NCI-H1930 (cell line): ENCODE measurements at regions not wholly inside any gene's neighbourhood (a gene's known extent, or its start where the extent isn't known, plus 50 kb on each side); places are given as distances from the start of the nearest gene placed in this dataset.
"Not testable (repeated sequence)": the region's sequence is repeated elsewhere in the genome, so short reads cannot be mapped to it uniquely, and the experiment has no call there.

Experiments
- DNase-seq, 2 experiments: peaks; one replicate each; lab custom pipeline; 2025; lab: John Stamatoyannopoulos, UW

DNA sequence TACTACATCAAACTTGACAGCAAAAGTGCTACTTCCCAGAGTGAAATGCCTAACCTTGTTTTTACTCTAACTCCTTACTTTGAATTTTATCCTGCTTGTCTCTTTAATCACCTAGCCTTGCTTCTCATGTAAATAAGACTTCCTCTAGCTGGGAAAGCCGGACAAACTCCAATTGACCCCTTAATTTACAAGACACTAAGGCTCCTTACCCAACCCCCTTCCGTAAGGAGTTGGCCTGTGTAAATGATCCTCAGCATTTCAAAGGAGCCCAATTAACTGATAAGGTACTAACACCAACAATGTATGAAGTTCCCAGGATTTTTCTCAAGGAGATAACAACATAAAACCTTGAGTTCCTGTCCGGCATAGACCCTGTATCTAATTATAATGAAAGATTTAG, 1728.4 kb downstream of the BRINP3 start:
- not testable (repeated sequence) for DNase-seq

DNA sequence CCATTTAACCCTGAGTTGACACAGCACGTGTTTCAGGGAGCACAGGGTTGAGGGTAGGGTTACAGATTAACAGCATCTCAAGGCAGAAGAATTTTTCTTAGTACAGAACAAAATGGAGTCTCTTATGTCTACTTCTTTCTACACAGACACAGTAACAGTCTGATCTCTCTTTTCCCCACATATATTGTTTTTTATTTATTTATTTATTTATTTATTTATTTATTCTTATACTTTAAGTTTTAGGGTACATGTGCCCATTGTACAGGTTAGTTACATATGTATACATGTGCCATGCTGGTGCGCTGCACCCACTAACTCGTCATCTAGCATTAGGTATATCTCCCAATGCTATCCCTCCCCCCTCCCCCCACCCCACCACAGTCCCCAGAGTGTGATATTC, 1725.6 kb downstream of the BRINP3 start:
- DNase-seq, result not testable (repeated sequence)

DNA sequence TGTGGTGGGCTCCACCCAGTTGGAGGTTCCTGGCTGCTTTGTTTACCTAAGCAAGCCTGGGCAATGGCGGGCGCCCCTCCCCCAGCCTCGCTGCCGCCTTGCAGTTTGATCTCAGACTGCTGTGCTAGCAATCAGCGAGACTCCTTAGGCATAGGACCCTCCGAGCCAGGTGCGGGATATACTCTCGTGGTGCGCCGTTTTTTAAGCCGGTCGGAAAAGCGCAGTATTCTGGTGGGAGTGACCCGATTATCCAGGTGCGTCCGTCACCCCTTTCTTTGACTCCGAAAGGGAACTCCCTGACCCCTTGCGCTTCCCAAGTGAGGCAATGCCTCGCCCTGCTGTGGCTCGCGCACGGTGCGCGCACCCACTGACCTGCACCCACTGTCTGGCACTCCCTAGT, 1719.9 kb downstream of the BRINP3 start:
- not testable (repeated sequence) for DNase-seq

DNA sequence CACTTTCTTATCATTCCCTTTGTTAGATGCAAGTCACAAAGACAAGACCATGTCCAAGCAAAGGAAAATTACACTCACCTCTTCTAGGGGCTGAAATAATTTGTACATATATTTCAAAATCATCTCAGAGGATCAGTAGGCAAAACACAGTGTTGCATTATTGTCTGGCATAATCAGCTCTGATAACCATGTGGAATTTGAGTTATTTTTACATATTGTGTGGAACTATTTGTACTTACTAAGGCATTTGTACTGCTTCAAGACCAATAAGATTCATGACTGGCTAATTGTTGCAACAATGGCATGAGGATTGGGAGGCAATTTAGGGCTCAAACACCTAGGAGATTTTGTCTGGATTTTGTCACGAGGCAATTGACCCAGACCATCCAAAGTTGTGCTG, 1716.4 kb downstream of the BRINP3 start:
- DNase-seq, result no peak

DNA sequence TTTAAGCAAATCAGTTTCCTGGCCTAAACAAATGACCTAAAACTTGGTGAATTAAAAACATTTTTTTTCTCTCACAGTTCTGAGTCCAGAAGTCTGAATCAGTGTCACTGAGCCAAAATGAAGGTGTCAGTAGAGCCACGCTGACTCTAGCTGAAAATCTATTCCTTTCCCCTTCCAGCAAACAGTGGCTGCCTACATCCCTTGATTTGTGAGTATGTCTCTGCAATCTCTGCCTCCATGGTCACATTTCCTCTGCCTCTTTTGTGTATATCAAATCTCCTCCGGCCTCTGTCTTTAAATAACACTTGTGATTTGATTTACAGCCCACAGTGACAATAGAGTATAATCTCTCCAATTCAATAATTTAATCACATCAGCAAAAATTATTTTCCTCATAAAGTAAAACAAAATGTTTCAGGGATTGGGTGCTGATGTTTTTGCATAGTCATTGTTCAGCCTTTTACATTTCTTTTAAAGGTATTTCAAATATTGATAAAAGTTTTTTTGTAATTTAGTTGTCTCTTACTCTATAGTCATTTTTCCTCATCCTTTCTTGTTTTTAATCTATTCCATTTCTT, 1715.4 kb downstream of the BRINP3 start:
- DNase-seq, result no peak

DNA sequence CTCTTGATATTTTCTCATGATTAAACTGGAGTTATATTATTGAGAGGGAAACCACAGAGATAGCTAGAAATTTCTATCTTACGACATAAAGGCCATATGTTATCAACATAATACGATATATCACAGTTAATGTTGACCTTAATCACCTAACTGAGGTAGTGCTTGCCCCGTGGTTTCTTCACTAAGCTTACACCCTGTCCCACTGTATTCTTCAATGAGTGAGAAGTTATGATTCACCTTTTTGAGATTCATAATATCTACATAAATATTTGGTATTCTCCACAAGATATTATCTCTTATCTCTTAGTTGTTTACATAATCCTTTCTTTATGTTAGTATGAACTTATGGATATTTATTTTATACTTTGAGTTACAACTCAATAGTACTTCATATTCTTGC, 1714.1 kb downstream of the BRINP3 start:
- no peak for DNase-seq

DNA sequence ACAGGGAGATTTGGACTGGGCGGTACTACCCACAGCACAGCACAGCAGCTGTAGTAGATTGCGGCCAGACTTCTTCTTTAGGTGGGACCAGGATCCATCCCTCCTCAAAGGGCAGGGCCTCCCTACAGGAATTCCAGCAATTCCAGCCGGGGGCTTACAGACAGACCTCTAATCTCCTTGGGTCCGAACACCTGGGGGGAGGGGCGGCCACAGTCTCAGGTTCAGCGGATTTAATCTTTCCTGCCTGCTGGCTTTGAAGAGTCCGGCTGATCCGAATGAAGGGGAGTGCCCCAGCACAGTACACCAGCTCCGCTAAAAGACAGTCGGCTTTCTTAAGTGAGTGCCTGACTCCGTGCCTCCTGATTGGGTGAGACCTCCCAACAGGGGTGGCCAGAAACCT, 1708.5 kb downstream of the BRINP3 start:
- DNase-seq, result no peak

DNA sequence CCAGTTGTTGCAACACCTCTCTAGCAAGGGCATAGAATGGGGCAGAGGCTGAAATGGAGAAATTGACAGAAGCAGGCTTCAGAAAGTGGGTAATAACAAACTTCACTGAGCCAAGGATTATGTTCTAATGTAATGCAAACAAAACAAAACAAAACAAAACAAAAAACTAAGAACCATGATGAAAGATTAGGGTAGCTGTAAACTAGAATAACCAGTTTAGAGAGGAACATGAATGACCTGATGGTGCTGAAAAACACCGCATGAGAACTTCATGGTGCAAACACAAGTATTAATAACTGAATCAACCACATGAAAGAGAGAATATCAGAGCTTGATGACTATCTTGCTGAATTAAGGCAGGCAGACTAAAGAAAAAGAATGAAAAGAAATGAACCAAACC, 1707.7 kb downstream of the BRINP3 start:
- no peak for DNase-seq

DNA sequence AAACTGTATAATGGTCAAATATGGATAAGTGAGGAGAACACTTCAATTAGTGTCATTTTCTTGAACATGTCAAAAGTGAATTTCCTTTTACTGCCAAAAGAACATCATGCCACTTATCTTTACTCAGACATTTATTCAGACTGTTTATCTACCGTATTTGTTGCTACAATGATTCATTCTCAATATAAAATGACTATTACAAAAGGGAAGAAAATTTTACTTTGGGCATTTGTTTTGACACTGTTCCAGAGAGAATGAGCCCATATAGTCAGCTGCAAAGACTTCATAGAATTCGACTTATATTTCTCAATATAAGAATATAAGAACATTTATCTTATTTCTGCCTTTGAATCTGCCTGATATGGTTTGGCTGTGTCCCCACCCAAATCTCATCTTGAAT, 1699.1 kb downstream of the BRINP3 start:
- no peak for DNase-seq

DNA sequence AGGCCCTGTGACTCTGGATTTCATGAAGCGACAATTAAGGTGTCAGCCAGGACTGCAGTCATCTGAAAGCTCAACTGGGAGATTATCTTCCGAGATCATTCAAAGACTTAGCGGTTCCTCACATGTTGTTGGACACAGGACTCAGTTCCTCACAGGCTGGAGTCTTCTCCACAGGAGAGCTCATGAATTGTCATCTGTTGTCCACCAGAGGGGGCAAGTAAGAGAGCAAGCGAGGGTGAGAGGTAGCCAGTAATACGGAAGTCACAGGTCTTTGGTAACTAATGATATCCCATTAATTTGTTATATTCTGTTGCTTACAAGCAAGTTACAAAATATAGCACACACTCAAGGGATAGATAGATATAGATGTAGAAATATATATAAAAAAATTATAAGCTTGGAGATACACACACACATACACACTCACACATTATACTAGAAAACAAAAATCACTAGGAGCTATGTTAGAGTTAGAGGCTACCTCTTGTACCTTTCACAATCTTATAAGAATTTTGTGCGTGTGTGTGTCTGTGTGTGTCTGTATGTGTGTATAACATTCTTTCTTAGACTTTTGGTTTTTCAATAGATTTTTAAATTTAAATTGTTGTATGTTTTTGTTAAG, 1695.3 kb downstream of the BRINP3 start:
- DNase-seq, result peak; percentile 8 to 35

DNA sequence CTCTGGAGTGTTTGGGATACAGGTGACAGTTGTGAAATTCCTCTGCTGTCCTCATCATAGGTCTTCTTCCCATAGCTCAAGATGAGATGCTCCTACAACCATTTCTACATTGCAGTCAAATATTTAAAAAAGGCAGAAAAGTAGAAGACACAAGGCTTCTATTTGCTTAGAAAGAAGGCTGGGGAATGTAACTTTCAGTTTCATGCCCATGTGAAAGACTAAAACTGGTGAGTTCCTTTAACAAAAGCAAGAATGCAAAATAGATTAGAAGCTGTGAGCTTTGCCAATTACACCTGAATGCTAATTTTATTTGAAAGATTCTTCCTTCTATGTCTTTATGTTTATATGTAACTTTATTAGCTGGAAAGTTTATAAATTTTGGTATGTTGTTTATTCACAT, 1682.7 kb downstream of the BRINP3 start:
- no peak for DNase-seq

DNA sequence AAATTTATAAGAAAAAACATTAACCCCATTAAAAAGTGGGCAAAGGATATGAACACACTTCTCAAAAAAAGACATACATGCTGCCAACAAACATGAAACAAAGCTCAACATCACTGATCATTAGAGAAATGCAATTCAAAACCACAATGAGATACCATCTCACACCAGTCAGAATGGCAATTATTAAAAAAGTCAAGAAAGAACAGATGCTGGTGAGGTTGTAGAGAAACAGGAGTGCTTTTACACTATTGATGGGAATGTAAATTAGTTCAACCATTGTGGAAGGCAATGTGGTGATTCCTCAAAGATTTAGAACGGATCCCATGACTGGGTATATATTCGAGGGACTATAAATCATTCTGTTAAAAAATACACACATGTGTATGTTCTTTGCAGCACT, 1665.5 kb downstream of the BRINP3 start:
- not testable (repeated sequence) for DNase-seq

DNA sequence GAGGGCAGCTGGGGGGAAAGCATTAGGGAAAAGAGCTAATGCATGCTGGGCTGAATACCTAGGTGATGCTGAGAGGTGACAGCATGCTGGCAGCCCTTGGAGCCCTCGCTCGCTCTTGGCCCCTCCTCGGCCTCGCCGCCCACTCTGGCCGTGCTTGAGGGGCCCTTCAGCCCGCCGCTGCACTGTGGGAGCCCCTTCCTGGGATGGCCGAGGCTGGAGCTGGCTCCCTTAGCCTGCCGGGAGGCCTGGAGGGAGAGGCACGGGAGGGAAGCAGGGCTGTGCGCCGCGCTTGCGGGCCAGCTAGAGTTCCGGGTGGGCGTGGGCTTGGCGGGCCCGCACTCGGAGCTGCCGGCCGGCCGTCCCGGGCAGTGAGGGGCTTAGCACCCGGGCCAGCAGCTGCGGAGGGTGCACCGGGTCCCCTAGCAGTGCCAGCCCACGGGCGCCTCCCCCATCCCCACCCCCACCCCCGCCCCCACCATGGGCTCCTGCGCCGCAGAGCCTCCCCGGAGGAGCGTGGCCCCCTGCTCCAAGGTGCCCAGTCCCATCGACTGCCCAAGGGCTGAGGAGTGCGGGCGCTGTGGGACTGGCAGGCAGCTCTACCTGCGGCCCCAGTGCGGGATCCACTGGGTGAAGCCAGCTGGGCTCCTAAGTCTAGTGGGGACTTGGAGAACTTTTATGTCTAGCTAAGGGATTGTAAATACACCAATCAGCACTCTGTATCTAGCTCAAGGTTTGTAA, 1664.7 kb downstream of the BRINP3 start:
- not testable (repeated sequence) for DNase-seq

DNA sequence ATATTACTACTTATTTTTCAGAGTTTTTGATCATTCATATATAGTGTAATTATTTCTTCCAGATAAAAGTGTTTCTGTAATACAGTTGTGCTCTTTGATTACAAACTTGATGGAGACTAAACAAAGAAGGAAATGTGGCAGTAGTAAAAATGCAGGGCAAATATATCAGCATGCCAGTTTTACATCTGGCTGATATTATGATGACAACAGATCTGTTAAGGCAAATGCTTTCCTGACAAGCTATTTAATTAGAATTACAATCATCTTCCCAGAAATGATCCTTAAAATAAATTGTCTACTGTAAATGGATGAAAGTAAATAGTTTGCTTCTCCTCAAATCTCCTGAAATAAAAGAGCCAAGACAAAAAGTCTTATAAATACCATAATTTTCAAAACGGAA, 1659.8 kb downstream of the BRINP3 start:
- DNase-seq, result no peak

DNA sequence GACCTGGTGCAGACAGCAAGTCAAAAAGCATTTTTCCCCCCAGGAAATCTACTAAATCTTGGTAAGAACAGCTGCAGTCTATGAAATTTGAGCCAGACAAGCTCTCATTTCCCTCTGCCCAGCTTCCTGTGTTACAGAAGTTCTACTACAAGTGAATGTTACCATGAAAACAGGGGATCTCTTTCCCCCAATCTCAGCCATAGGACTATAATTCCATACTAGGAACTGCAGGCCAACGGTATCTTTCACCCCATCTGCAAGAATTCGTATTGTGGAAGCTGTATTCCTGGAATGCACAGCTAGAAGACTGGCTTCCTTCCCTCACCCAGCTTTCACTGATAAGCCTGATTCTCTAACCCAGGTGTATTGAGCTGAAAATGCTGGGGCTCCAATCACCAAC, 1655.4 kb downstream of the BRINP3 start:
- DNase-seq, result no peak

DNA sequence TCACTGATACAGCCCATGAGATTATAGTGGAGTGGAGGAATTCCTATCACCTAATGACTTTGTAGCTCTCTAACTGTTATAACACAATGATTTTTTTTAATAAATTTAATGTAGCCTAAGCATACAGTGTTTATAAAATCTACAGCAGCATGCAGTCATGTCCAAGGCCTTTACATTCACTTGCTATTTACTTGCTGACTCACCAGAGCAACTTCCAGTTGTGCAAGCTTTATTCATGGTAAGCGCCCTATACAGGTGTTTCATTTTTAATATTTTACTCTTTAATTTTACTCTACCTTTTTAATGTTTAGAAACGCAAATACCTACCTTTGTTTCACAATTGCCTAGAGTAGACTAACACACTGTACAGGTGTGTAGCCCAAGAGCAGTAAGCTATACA, 1652.2 kb downstream of the BRINP3 start:
- DNase-seq, result no peak

DNA sequence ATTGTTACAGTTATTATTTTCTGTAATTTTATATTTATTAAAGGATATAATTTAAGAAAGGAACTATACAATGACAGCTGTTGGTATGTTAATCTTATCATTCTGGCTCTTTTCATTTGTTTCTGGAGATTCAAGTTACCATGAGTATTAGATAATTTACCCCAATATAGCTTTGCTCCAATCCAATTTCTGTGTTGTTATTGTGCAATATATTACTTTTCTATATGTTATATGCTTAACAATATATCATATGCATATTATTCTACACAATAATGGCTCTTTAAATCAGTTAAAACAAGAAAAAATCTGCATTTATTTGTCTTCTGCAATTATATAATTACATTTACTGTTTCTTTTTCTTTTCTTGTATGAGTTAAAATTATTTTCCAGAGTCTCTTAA, 1650.9 kb downstream of the BRINP3 start:
- no peak for DNase-seq

DNA sequence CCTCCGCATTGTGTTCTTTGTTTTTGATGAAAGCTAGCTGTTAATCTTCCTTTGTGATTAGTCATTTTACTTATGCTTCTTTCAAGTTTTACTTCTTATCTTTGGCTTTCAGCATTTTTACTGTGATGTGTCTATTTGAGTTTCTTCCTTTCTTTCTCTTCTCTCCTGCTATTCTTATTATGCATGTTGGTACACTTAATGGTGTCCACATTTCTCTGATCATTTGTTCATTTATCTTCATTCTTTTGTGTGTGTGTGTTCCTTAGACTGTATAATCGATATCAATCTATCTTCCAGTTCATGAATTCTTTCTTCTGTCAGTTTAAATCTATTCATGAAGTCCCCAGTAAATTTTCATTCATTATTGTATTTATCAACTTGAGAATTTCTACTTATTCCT, 1650.3 kb downstream of the BRINP3 start:
- no peak for DNase-seq

DNA sequence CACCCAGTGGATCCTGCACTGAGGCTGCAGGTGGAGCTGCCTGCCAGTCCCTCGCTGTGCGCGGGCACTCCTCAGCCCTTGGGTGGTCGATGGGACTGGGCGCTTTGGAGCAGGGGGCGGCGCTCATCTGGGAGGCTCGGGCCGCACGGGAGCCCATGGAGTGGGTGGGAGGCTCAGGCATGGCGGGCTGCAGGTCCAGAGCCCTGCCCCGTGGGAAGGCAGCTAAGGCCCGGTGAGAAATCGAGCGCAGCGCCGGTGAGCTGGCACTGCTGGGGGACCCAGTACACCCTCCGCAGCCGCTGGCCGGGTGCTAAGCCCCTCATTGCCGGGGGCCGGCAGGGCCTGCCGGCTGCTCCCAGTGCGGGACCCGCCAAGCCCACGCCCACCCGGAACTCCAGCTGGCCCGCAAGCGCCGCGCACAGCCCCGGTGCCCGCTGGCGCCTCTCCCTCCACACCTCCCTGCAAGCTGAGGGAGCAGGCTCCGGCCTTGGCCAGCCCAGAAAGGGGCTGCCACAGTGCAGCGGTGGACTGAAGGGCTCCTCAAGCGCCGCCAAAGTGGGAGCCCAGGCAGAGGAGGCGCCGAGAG, 1636.5 kb downstream of the BRINP3 start:
- DNase-seq, result not testable (repeated sequence)

DNA sequence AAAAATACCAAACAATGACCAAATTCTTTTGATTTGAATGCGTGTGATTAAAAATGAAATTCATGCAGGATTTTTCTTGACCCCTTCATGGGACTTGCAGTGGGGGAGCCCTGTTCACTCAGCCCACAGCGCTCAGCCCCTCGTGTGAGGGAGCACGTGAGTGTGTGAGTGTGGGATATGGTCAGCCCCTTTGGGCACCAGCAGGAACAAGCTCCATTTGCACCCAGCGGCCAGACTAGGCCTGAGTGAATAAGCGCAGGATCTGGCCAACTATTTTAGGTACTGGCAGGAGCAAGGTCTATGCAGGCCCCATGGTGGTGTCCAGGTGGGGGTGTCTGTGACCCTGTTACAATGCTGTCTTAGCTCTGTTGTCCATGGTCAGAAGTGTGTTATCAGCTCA, 1631.2 kb downstream of the BRINP3 start:
- no peak for DNase-seq

DNA sequence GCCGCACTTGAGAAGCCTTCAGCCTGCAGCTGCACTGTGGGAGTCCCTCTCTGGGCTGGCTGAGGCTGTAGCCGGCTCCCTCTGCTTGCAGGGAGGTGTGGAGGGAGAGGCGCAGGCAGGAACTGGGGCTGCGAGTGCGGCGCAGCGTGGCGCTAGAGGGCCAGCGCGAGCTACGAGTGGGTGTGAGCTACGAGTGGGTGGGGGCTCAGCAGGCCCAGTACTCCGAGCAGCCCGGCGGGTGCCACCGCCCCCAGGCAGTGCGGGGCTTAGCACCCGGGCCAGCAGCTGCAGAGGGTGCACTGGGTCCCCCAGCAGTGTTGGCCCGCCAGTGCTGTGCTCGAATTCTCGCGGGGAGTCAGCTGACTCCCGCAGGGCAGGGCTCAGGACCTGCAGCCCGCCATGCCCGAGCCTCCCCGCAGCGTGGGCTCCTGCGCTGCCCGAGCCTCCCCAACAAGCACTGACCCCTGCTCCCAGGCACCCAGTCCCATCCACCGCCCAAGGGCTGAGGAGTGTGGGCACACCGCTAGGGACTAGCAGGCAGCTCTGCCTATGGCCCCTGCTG, 1620.1 kb downstream of the BRINP3 start:
- no peak for DNase-seq

DNA sequence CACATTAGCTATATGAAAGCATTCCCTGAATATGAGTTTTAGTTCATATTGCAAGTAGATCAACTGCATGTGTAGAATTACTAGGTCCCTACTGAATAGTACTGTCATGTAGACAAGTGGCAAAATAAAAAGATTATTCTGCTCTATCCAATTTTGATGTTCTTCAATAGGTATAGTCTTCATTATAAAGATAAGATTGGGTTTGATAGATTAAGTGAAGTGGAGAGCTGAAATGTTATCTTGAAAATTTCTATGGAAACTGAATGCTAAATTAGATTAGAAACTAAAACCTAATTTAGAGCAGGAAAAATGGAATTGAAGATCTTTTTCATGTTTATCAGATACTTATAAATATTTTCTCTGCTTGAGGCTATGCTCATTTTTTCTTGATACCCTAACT, 1610.0 kb downstream of the BRINP3 start:
- DNase-seq, result no peak

DNA sequence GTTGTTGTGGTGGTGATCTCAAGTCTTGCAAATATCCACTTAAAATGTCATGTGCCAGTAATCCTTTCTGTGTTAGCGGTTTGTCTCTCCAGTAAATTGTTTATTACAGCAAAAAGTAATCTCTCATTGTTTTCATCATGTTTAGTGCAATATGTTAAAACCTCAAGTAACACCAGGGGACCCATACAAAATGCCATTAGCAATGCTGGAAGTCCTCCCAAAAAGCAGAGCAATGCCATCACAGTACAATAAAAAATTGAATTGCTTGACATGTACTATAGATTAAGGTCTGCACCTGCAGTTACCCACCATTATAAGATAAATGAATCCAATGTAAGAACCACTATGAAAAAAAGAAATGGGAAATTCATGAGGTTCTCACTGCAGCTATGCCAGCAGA, 1606.5 kb downstream of the BRINP3 start:
- DNase-seq, result no peak
